Tibial nerve (tissue), 3 donors: ENCODE measurements at regions not wholly inside any gene's neighbourhood (a gene's known extent, or its start where the extent isn't known, plus 50 kb on each side); places are given as distances from the start of the nearest gene placed in this dataset.

Source experiments
- POLR2A ChIP-seq, 2 donors: fragments of 450-650 bp; IDR thresholded peaks; one replicate each; pipeline ENCODE4 v1.6.1; 2017; ENCODE audit warnings: antibody characterized with exemption in 2 of 2, mild to moderate bottlenecking in 2 of 2, moderate library complexity in 2 of 2
- TF ChIP-seq, protein P1 (sequence below), 5 experiments: fragments of 200-600 bp in 3 of 5; fragments of 450-650 bp in 2 of 5; sonication (generic) in 3 of 5; IDR thresholded peaks; one replicate each; pipeline ENCODE4 v1.5.1; 2016 to 2019; ENCODE audit warnings: antibody characterized with exemption in 5 of 5, mild to moderate bottlenecking in 3 of 5, moderate library complexity in 2 of 5

DNA sequence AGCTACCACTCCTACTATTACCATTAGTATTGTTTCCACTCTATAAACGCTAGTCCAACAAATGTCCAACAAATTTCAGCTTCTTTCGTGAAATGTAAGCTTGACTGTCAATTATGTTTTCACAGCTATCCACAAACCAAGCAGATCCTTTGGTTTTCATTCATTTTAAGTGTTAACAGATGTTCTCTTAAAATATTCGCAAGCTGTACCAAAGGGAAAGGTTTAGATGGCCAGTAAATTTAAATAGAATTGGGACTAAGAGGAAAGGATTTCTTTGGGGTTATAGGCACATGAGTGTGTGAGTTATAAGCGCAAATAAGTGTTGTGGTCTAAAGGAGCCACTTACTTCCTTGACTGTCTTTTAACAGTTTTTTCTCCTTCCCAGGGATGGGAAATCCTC is 136.8 kb upstream of the ADRA1B start:
- TF ChIP-seq, protein P1, sequence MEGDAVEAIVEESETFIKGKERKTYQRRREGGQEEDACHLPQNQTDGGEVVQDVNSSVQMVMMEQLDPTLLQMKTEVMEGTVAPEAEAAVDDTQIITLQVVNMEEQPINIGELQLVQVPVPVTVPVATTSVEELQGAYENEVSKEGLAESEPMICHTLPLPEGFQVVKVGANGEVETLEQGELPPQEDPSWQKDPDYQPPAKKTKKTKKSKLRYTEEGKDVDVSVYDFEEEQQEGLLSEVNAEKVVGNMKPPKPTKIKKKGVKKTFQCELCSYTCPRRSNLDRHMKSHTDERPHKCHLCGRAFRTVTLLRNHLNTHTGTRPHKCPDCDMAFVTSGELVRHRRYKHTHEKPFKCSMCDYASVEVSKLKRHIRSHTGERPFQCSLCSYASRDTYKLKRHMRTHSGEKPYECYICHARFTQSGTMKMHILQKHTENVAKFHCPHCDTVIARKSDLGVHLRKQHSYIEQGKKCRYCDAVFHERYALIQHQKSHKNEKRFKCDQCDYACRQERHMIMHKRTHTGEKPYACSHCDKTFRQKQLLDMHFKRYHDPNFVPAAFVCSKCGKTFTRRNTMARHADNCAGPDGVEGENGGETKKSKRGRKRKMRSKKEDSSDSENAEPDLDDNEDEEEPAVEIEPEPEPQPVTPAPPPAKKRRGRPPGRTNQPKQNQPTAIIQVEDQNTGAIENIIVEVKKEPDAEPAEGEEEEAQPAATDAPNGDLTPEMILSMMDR (IDR thresholded peaks at IDR 0.05), result no peak
- no peak for TF ChIP-seq POLR2A (IDR thresholded peaks at IDR 0.05)
